ENCODE measurements at regions not wholly inside any gene's neighbourhood (a gene's known extent, or its start where the extent isn't known, plus 50 kb on each side); places are given as distances from the start of the nearest gene placed in this dataset.

DNA sequence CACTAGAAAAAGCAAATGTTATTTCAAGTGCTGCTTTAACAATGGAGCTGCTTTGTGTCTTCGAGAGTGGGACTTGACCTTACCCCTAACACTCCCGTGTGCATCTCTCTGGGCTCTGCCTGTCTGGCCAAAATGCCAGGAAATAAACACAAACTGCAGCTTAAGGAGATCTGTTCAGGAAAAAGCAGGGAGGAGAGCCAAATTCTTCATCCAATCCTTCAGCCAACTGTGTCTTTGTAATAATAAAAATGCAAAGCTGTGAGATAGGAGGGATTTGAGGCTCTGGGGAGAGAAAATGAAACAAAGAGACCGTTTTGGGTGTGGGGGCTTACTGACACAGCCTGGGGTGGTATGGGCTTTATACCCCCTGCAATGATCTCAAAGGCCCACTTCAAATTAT is 85.8 kb upstream of the WSCD2 start:
- DNase-seq = no peak

DNA sequence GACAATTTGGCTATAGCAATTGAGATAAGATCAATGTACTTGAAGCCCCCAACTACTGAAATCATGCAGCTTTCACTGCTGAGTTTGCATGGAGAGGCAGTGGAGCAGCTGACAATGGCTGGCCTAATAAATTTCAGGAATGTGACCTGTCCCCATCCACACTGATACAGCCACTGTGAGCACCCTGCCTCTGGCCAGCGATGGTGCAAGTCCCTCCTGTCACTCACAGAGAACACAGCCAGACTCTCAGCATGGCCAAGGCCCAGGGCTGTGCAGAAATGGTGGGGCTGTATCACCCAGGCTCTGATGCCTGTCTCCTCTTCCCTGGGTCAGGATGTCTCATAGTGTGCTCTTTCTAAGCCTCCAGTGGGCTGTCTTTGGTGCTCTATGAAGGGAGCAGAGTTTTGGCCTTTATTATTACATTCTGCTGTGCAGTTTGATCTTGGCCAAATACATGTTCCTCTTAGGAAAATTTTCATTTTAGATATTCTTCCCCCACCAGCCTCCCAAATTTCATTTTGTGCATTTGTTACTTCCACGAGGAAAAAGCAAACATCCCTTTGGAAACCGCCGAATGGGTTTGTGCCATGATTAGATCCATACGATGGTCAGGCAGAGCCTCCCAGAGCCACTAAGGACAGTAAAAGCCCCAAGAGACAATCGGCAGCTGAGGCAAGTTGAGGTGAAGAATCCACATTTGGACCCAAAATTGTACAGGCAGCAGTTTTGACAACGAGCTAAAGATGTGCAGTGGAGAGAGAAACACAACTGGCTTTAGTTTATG is 85.1 kb upstream of the WSCD2 start:
- DNase-seq = no peak

DNA sequence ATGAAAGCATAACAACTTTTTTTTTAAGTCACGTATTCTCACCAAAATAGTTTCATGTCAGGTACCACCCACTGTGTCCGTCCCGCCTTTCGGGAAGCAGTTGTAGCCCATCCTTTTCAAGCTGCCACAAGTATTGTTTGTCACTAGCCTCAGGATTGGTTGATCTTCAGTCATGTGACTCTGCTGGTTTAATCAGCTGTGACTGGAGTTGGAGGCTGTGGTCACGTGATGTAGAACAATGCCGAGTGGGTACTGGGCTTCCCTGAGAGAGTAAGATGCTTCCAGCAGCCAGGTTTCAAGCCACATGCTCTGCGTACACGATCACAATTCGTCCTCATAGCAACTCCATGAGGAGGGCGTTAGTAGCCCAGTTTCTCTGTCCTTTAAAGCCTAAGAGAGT is 83.0 kb upstream of the WSCD2 start:
- no peak for DNase-seq

DNA sequence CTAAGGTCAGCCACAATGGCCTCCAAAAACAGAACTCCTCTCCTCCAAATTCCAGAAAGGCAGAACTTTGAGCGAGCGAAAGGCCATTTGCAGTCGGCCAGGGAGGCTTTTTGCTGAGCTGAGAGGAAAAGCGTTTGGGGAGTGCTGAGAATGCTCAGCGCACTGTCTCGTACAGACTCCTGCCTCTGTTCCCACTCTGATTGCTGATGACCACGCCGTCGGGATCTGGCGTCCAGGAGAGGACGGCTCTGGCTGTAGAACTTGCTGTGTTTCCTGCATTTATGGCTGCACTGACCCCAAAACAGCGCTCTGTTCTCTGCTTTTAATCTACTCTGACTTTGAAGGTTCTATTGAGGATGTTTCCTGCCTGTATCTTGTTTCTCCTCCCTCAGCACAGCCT is 82.4 kb upstream of the WSCD2 start:
- no peak for DNase-seq

DNA sequence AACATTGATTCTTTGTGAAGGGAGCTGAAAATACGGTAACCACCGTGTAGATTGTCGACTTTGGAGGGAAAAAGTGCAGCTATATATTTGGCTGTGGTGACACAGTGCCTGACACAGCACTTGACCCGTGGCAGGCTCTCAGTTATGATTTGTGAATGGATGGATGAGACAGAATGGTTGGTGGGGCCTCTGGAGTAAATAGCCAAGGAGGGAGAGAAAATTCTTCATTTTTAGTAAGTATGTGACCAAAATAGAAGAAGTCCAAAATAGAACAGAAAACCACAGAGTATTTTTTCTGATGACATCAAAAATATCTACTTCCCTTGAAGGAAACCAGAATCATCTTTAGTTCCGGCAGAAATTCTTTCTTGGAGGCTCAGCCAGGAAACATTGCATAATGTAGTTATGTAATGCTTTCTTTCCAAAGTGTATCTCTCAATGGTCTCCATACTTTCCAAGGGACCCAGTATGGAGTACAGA is 82.0 kb upstream of the WSCD2 start:
- no peak for DNase-seq

DNA sequence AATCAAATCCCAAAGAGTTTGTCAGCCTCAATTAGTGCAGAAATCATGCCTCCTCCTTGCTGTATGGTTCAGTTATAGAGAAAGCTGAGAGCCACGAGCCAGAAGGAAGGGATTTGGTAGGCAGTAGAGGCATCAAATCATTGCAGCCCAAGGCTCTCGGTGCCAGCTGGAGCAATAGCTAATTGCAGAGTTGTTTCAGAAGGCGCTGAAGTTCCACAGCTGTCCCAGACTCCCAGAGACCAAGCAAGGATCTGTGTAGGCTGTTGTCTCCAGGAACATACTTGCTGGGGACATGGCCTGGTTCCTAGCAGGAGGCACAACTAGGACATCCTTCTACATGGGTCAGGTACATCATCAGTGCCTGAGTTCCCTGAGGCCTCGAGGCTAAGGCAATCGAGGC is 80.4 kb upstream of the WSCD2 start:
- DNase-seq = no peak

DNA sequence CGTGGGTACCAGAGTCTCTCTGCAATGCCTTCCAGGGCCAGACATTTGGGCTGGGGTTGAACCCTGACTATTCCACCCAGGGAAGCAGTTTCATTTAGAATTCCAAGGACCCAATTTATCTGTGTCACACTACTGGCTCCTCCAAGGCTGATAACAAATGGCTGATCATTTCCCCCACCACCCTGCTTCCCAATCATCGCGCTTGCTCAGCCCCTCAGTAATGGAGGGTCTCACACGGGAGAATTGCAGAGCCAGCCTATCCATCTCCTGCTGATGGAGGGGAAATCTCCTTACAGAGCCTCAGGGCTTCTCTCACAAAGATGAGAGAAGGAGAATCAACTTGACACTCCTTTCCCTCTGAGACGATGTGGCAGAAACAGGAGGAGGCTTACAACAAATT is 78.4 kb upstream of the WSCD2 start:
- no peak for DNase-seq

DNA sequence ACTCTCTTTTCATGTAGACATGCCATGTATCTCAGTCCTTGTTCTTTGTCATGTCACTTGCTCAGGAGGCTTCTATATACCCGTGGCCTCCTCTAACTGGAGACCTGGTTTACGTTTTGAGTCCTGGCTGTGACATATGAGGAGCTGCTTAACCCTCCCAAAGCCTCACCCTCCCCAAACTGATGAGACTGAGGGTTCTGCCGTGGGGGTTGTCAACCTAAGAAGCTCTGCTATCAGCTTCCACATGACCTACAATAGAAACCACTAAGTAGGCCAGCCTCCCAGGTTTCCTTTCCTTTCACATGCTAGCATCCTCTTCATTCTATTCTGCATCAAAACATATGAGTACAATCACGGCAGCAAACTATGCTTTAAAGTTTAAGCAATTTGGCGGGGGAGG is 76.8 kb upstream of the WSCD2 start:
- no peak for DNase-seq

DNA sequence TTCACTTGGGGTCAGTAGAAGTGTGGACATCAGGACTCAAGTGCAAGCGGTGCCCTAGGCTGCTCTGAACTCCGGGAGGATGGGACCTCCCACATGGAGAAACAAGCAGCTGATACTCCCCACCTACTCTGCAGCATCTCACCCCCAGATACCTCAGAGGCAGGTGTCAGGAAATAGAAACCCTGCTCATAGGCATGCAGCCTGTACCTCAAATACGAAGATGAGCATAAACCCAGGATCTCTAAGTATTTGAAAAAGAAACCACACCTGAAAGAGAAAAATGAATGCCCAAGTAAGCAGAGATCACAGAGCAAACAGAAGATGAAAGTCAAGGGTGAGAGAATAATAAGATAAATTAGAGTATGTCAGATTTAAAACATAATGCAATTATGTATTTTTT is 75.6 kb upstream of the WSCD2 start:
- DNase-seq = no peak

DNA sequence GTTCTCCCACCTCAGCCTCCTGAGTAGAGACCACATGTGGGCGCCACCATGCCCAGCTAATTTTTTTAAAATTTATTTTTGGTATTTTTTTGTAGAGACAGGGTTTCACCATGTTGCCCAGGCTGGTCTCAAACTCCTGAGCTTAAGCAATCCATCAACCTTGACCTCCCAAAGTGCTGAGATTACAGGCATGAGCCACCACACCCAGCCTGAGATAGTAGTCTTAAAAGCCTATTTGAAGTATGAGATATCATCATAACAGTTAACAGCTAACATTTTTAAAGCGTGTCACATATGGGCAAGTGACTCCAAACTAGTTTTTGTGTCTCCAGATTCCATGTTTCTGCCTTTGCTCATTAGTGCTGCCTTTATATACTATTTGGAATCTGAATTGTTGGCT is 74.6 kb upstream of the WSCD2 start:
- no peak for DNase-seq

DNA sequence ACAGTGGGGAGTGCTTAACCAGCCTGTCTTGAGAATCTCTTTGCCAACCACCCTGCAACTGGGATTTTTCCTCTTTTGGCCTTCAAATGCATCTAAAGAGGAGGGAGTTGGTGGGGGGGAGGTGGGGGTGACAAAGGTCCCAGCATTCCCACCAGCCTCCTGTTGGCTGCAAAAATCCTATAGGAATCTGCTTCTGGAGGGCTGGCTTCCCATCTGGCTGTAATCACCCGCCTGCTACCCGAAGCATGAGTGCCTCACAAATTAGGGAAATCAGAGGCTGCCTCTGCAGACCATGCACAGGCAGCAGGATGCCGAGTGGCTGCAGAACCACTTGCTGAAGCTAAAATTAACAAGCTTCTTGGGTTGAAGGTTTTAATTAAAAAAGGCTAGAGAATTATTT is 73.9 kb upstream of the WSCD2 start:
- no peak for DNase-seq

DNA sequence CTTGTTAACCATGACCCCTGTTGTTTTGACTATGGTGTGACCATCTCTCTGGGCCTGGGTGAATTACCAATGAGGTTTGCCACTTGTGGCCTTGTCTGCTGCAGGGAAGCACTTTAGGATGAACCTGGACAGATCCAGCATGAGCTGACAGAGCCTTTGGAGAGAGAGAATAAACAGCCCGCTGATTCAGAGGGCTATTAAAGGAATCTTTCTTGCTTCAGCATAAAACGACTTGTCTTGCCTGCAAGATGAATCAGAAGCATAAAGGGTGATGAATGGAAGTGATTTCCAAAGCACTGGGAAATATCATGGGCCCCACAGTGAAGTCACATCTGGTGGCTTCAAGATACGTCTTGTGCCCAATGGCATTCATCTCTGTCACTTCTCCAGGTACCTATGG is 69.0 kb upstream of the WSCD2 start:
- no peak for DNase-seq

DNA sequence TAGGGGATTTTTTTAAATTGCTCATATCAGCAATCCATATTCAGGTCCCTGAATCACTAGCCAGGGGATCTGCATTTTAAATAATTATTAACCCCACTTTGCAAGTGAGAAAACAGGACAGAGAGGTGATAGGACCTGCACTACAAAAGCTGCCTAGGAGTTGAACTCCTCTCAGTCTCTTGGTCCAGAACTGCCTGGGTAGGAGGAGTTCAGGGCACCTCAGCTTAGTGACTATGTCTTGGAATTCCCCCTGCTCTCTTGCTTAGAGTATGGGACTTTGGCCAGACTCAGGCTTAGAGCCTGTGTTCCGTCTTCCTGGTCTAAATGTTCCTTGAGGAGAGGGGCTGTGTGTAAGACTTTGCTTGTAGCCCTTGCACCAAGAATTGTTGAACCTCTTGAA is 68.2 kb upstream of the WSCD2 start:
- no peak for DNase-seq

DNA sequence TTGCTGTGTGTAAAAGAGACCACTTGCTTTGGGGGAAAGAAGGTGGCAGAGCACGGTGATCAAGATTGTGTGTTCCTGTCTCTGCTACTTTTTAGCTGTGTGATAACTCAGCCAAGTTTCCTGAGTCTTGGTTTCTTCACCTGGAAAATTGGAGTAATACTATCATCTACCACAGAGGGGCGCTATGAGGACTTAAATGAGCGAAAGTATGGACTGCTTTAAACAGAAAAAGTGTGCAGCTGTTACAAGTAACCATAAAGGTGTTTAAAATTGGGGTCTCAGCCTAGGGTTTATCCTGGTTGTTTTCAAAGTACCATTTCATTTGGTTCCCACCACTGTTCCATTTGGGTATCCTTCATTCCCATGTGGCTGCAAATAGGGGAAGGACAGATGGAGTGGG is 65.9 kb upstream of the WSCD2 start:
- no peak for DNase-seq

DNA sequence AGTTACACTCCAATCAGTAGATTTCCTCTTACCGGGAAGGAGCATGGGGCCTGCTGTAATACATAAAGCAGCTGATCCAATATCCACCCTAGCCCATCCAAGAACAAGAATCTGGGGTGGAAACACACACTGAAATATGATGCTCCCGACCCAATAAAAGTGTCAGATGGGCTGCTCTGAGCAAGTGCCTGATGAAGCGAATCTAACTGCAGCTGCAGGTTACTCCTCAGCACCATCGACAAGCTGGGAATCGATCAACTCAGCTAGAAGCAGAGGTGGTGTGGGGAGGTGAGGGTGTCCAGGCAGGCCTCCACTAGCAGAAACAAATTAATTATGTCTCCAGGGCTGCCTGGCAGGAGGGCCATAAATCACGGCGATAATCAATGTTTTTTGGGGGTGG is 64.0 kb upstream of the WSCD2 start:
- no peak for DNase-seq

DNA sequence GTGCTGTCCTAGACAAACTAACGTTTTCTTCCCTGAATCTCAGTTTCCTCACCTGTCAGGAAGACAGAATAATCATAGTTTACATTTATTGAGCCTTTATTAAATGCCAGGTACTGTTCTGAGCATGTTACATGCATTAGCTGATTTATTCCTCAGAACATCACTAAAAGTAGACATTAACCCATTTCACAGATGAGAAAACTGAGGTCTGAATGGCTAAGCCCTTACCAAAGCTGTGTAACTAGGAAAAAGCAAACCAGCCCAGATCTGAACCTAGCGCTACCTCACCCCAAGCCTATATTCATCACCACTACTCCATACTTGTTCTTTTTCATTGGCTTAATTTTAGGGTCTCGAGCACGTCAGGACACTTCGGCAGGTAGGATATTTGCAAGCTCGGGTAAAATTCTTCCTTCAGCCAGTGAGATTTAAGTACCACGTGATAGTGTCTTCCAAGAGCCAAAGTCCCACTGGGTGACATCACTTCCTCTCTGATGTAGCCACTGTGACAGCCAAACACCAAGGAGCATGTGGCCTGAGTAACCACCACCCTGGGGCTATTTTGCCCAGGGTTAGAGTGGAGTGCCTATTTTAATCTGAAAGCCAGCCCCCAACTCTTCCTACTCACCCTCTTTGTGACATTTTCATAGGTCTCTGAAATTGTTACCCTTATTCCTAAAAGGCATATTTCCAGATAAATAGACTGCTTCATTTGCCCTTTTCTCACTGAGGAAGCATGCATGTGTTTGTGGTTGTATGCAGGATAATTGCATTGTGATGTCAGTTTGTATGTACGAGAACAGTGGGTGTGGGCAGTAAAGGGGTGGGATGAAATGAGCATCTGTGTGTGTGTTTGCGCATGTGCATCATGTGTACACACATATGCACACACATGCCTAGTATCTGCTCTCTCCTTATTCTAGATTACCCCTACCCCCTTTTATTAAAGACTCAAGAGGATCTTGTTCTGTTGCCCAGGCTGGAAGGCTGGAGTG is 62.2 kb upstream of the WSCD2 start:
- DNase-seq = no peak

DNA sequence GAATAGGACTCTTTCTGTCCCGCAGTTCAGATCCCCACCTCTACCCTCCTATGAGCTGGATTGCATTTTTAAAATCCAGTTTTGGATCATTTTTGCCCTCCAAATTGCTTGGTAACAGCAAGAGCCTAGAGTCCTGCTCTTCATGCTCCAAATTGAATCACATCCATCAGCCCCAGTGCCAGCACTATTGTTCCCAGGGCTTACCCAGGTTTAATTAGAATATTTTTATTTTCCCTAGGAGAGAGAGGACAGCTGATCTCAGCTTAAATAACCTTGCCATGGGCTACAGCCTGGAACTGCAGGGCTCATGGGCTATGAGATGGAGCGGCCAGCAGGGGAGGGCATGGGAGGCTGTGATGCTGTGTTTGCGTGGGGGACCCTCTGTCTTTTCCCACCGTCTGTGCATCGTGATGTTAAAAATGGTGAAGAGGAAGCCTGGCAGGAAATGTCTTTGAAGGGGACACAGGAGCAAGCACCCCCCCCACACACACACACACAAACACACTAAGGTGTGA is 59.4 kb upstream of the WSCD2 start:
- no peak for DNase-seq

DNA sequence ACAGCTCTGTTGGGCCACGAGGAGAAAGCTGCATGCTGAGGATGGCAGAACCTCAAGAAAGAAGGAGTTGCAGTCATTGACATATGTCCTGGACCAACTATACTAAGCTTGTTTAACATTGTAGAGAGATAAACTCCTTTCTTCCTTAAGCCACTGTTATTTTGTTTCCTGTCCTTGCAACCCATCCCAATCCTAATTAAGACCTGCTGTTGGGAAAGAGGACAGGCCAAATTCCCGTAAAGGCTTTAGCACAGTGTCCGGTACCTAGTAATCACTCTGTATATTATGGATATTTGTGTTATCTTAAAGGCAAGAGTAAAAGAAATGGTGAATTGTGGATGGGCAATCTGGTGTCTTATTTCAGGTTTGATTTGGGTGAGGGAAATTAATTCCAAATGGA is 53.5 kb upstream of the WSCD2 start:
- DNase-seq = no peak

DNA sequence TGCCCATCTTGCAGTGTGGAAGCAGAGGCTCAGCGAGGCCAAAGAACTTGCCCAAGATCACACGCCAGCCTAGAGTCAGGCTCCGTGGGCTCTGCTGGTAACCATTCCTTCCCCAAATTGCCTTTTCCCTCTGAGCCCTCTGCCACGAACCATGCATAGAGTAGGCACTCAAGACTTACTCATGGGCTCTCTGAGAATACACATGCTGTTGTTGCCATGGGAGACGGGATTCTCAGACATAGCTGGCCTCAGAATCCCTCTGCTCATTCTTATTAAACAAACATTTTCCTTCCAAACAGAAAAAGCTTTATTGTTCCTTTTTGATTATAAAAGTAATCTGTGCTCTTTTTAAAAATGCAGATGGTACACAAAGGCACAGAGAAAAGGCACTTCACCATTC is 52.5 kb upstream of the WSCD2 start:
- no peak for DNase-seq

DNA sequence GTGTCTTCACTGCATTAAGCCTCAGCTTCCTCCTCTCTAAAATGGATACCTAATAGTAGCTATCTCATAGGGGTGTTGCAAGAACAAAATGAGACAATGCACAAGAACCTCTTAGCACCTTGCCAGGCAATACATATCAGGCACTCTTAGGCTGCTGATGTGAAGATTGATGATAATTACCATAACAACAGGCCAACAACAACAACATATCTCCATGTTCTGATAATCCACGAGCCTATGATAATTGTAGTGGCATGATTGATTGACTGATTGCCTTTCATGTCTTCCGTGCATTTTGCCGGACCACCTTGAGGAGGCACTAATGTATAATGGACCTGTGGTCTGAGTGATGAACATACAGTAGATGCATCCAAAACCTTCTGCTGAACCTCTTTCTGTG is 50.7 kb upstream of the WSCD2 start:
- no peak for DNase-seq
